ENCODE measurements at regions not wholly inside any gene's neighbourhood (a gene's known extent, or its start where the extent isn't known, plus 50 kb on each side); places are given as distances from the start of the nearest gene placed in this dataset.

GRCh38 chr2:122478117-122478516, 722.7 kb downstream of the TSN start:
- Mint-ChIP-seq H3K4me1 (ENCODE audit: low read depth) (no peaks in the 10 kb centered on the region), H3K4me3 (no peak overlapping the region), H3K27ac (no peak overlapping the region), H3K36me3 (ENCODE audit: low read depth) (no peaks in the 10 kb centered on the region), H3K27me3 (ENCODE audit: low read depth) (no peaks in the 10 kb centered on the region), H3K9me3 (no peaks in the 10 kb centered on the region)

GRCh38 chr2:122478771-122479170, 723.3 kb downstream of the TSN start:
- no peak overlapping the region for H3K4me3 Mint-ChIP-seq
- no peaks in the 10 kb centered on the region for H3K36me3 Mint-ChIP-seq (ENCODE audit: low read depth)
- H3K27me3 Mint-ChIP-seq (ENCODE audit: low read depth): no peaks in the 10 kb centered on the region
- H3K9me3 Mint-ChIP-seq: no peaks in the 10 kb centered on the region
- H3K27ac Mint-ChIP-seq: no peak overlapping the region
- H3K4me1 Mint-ChIP-seq (ENCODE audit: low read depth): no peaks in the 10 kb centered on the region

GRCh38 chr2:122480501-122481243, 725.2 kb downstream of the TSN start:
- H3K4me3 Mint-ChIP-seq: no peak overlapping the region
- H3K27me3 Mint-ChIP-seq (ENCODE audit: low read depth): no peaks in the 10 kb centered on the region
- H3K36me3 Mint-ChIP-seq (ENCODE audit: low read depth): no peaks in the 10 kb centered on the region
- H3K9me3 Mint-ChIP-seq: no peaks in the 10 kb centered on the region
- no peaks in the 10 kb centered on the region for H3K4me1 Mint-ChIP-seq (ENCODE audit: low read depth)
- no peak overlapping the region for H3K27ac Mint-ChIP-seq

GRCh38 chr2:122481244-122481622, 725.8 kb downstream of the TSN start:
- Mint-ChIP-seq H3K4me3 (no peak overlapping the region), H3K27me3 (ENCODE audit: low read depth) (no peaks in the 10 kb centered on the region), H3K4me1 (ENCODE audit: low read depth) (no peaks in the 10 kb centered on the region), H3K36me3 (ENCODE audit: low read depth) (no peaks in the 10 kb centered on the region), H3K9me3 (no peaks in the 10 kb centered on the region), H3K27ac (no peak overlapping the region)

GRCh38 chr2:122481717-122482116, 726.3 kb downstream of the TSN start:
- Mint-ChIP-seq H3K27ac (no peak overlapping the region), H3K9me3 (no peaks in the 10 kb centered on the region), H3K27me3 (ENCODE audit: low read depth) (no peaks in the 10 kb centered on the region), H3K36me3 (ENCODE audit: low read depth) (no peaks in the 10 kb centered on the region), H3K4me3 (no peak overlapping the region), H3K4me1 (ENCODE audit: low read depth) (no peaks in the 10 kb centered on the region)

GRCh38 chr2:122486086-122486485, 730.6 kb downstream of the TSN start:
- Mint-ChIP-seq H3K9me3 (no peaks in the 10 kb centered on the region), H3K27ac (no peak overlapping the region), H3K4me1 (ENCODE audit: low read depth) (no peaks in the 10 kb centered on the region), H3K27me3 (ENCODE audit: low read depth) (no peaks in the 10 kb centered on the region), H3K4me3 (no peak overlapping the region), H3K36me3 (ENCODE audit: low read depth) (no peaks in the 10 kb centered on the region)

GRCh38 chr2:122486705-122487415, 731.4 kb downstream of the TSN start:
- Mint-ChIP-seq H3K27ac (no peak overlapping the region), H3K4me3 (no peak overlapping the region), H3K9me3 (no peaks in the 10 kb centered on the region), H3K27me3 (ENCODE audit: low read depth) (no peaks in the 10 kb centered on the region), H3K4me1 (ENCODE audit: low read depth) (no peaks in the 10 kb centered on the region), H3K36me3 (ENCODE audit: low read depth) (no peaks in the 10 kb centered on the region)

- H3K27ac Mint-ChIP-seq: no peak overlapping the region
- no peaks in the 10 kb centered on the region for H3K9me3 Mint-ChIP-seq
- H3K4me3 Mint-ChIP-seq: no peak overlapping the region
- no peaks in the 10 kb centered on the region for H3K36me3 Mint-ChIP-seq (ENCODE audit: low read depth)
- no peaks in the 10 kb centered on the region for H3K27me3 Mint-ChIP-seq (ENCODE audit: low read depth)
- no peaks in the 10 kb centered on the region for H3K4me1 Mint-ChIP-seq (ENCODE audit: low read depth)
Measured at GRCh38 chr2:122491011-122491410, 735.6 kb downstream of the TSN start.

GRCh38 chr2:122500316-122501105, 745.1 kb downstream of the TSN start:
- Mint-ChIP-seq H3K36me3 (ENCODE audit: low read depth) (no peaks in the 10 kb centered on the region), H3K27ac (no peak overlapping the region), H3K4me1 (ENCODE audit: low read depth) (no peaks in the 10 kb centered on the region), H3K9me3 (no peaks in the 10 kb centered on the region), H3K4me3 (no peak overlapping the region), H3K27me3 (ENCODE audit: low read depth) (no peaks in the 10 kb centered on the region)

- H3K4me1 Mint-ChIP-seq (ENCODE audit: low read depth): no peaks in the 10 kb centered on the region
- H3K9me3 Mint-ChIP-seq: no peaks in the 10 kb centered on the region
- H3K4me3 Mint-ChIP-seq: no peak overlapping the region
- H3K27ac Mint-ChIP-seq: no peak overlapping the region
- no peaks in the 10 kb centered on the region for H3K36me3 Mint-ChIP-seq (ENCODE audit: low read depth)
- H3K27me3 Mint-ChIP-seq (ENCODE audit: low read depth): no peaks in the 10 kb centered on the region
Measured at GRCh38 chr2:122506620-122507019, 751.2 kb downstream of the TSN start.

- no peaks in the 10 kb centered on the region for H3K27me3 Mint-ChIP-seq (ENCODE audit: low read depth)
- H3K4me1 Mint-ChIP-seq (ENCODE audit: low read depth): no peaks in the 10 kb centered on the region
- no peaks in the 10 kb centered on the region for H3K9me3 Mint-ChIP-seq
- no peak overlapping the region for H3K27ac Mint-ChIP-seq
- H3K4me3 Mint-ChIP-seq: no peak overlapping the region
- no peaks in the 10 kb centered on the region for H3K36me3 Mint-ChIP-seq (ENCODE audit: low read depth)
Measured at GRCh38 chr2:122507261-122507660, 751.8 kb downstream of the TSN start.

- peaks cover 10% of the 10 kb centered on the region for H3K9me3 Mint-ChIP-seq
Measured at GRCh38 chr2:122512091-122512490, 756.6 kb downstream of the TSN start.

GRCh38 chr2:122514451-122514996, 759.1 kb downstream of the TSN start:
- H3K9me3 Mint-ChIP-seq: peaks cover 10% of the 10 kb centered on the region
- no peaks in the 10 kb centered on the region for H3K36me3 Mint-ChIP-seq (ENCODE audit: low read depth)
- no peak overlapping the region for H3K27ac Mint-ChIP-seq
- H3K4me3 Mint-ChIP-seq: no peak overlapping the region
- H3K27me3 Mint-ChIP-seq (ENCODE audit: low read depth): no peaks in the 10 kb centered on the region
- H3K4me1 Mint-ChIP-seq (ENCODE audit: low read depth): no peaks in the 10 kb centered on the region

More at GRCh38 chr2:122512091-122512490, 756.6 kb downstream of the TSN start:
- H3K27me3 Mint-ChIP-seq (ENCODE audit: low read depth): no peaks in the 10 kb centered on the region
- H3K36me3 Mint-ChIP-seq (ENCODE audit: low read depth): no peaks in the 10 kb centered on the region
- H3K4me3 Mint-ChIP-seq: no peak overlapping the region
- no peaks in the 10 kb centered on the region for H3K4me1 Mint-ChIP-seq (ENCODE audit: low read depth)
- H3K27ac Mint-ChIP-seq: no peak overlapping the region

- peaks cover 10% of the 10 kb centered on the region for H3K9me3 Mint-ChIP-seq
- no peaks in the 10 kb centered on the region for H3K4me1 Mint-ChIP-seq (ENCODE audit: low read depth)
- no peaks in the 10 kb centered on the region for H3K27me3 Mint-ChIP-seq (ENCODE audit: low read depth)
- H3K27ac Mint-ChIP-seq: no peak overlapping the region
- H3K36me3 Mint-ChIP-seq (ENCODE audit: low read depth): no peaks in the 10 kb centered on the region
- H3K4me3 Mint-ChIP-seq: no peak overlapping the region
Measured at GRCh38 chr2:122515731-122516290, 760.4 kb downstream of the TSN start.
